H9 (cell line): ENCODE measurements at regions not wholly inside any gene's neighbourhood (a gene's known extent, or its start where the extent isn't known, plus 50 kb on each side); places are given as distances from the start of the nearest gene placed in this dataset.

Source experiments
- DNase-seq: peaks from one replicate; pipeline ENCODE4 v3.0.0-alpha.2; 2017
- H2AFZ ChIP-seq: one replicate; pipeline ENCODE4 v1.6.1; 2013; ENCODE audit warnings: mild to moderate bottlenecking, low read length, control low read depth, moderate library complexity
- H2AK5ac ChIP-seq: 2 replicates; pipeline ENCODE4 v1.6.1; 2013; ENCODE audit warnings: low read length, control low read depth, mixed read lengths; ENCODE audit not compliant: insufficient read length
- H2BK120ac ChIP-seq: one replicate; pipeline ENCODE4 v1.6.1; 2013; ENCODE audit warnings: low read depth, mild to moderate bottlenecking, low read length, control low read depth, inconsistent platforms; ENCODE audit not compliant: poor library complexity, severe bottlenecking
- H2BK12ac ChIP-seq: 2 replicates; pipeline ENCODE4 v1.6.1; 2013; ENCODE audit warnings: low read length, control low read depth, mixed read lengths, low read depth; ENCODE audit not compliant: insufficient read length
- H2BK15ac ChIP-seq: 2 replicates; pipeline ENCODE4 v1.6.1; 2013; ENCODE audit warnings: low read depth, low read length, control low read depth
- H2BK20ac ChIP-seq: one replicate; pipeline ENCODE4 v1.6.1; 2013; ENCODE audit warnings: low read depth, mild to moderate bottlenecking, low read length, control low read depth, inconsistent platforms; ENCODE audit not compliant: poor library complexity, severe bottlenecking
- H2BK5ac ChIP-seq: 2 replicates; pipeline ENCODE4 v1.6.1; 2013; ENCODE audit warnings: low read length, control low read depth, mixed read lengths; ENCODE audit not compliant: insufficient read length
- H3K14ac ChIP-seq: 2 replicates; pipeline ENCODE4 v1.6.1; 2013; ENCODE audit warnings: low read length, control low read depth; ENCODE audit not compliant: insufficient read depth
- H3K18ac ChIP-seq: 2 replicates; pipeline ENCODE4 v1.6.1; 2013; ENCODE audit warnings: low read depth, mild to moderate bottlenecking, mixed read lengths, low read length, control low read depth; ENCODE audit not compliant: insufficient read length
- H3K23ac ChIP-seq: 2 replicates; pipeline ENCODE4 v1.6.1; 2013; ENCODE audit warnings: low read length, control low read depth, mixed read lengths, low read depth; ENCODE audit not compliant: insufficient read length
- H3K23me2 ChIP-seq: 2 replicates; pipeline ENCODE4 v1.6.1; 2013; ENCODE audit warnings: low read depth, mild to moderate bottlenecking, mixed read lengths, low read length, control low read depth; ENCODE audit not compliant: insufficient read length, poor library complexity, severe bottlenecking
- H3K27ac ChIP-seq: 2 replicates; pipeline ENCODE4 v1.5.1; 2013; ENCODE audit warnings: low read length, control low read depth, mixed read lengths, low read depth; ENCODE audit not compliant: insufficient read length
- H3K27me3 ChIP-seq: 2 replicates; pipeline ENCODE4 v1.6.1; 2013; ENCODE audit warnings: low read length, control low read depth, inconsistent platforms; ENCODE audit not compliant: insufficient read depth
- H3K4ac ChIP-seq: 2 replicates; pipeline ENCODE4 v1.6.1; 2013; ENCODE audit warnings: low read depth, mild to moderate bottlenecking, control low read depth, inconsistent platforms, low read length, moderate library complexity
- H3K4me1 ChIP-seq: 2 replicates; pipeline ENCODE4 v1.6.1; 2013; ENCODE audit warnings: low read length, control low read depth, inconsistent platforms; ENCODE audit not compliant: insufficient read depth
- H3K4me2 ChIP-seq: 2 replicates; pipeline ENCODE4 v1.6.1; 2013; ENCODE audit warnings: low read length, control low read depth, mixed read lengths; ENCODE audit not compliant: insufficient read length, insufficient read depth
- H3K56ac ChIP-seq: 2 replicates; pipeline ENCODE4 v1.6.1; 2013; ENCODE audit warnings: low read depth, mild to moderate bottlenecking, mixed read lengths, low read length, control low read depth; ENCODE audit not compliant: insufficient read length
- H3K79me1 ChIP-seq: 2 replicates; pipeline ENCODE4 v1.6.1; 2013; ENCODE audit warnings: low read depth, mild to moderate bottlenecking, moderate library complexity, low read length, control low read depth, inconsistent platforms; ENCODE audit not compliant: insufficient read depth, poor library complexity, severe bottlenecking
- H3K79me2 ChIP-seq: 2 replicates; pipeline ENCODE4 v1.6.1; 2013; ENCODE audit warnings: low read length, control low read depth, inconsistent platforms; ENCODE audit not compliant: insufficient read depth
- H3K9ac ChIP-seq: 2 replicates; pipeline ENCODE4 v1.6.1; 2013; ENCODE audit warnings: low read length, control low read depth, mixed read lengths; ENCODE audit not compliant: insufficient read length; ENCODE audit errors: extremely low read depth
- H3K9me3 ChIP-seq: one replicate; pipeline ENCODE4 v1.6.1; 2013; ENCODE audit warnings: low read depth, low read length, inconsistent platforms; ENCODE audit not compliant: control insufficient read depth
- H3T11ph ChIP-seq: one replicate; pipeline ENCODE4 v1.6.1; 2013; ENCODE audit warnings: mild to moderate bottlenecking, low read length, control low read depth, inconsistent platforms
- H4K20me1 ChIP-seq: one replicate; pipeline ENCODE4 v1.6.1; 2013; ENCODE audit not compliant: control insufficient read depth, insufficient read length, insufficient read depth
- H4K5ac ChIP-seq: 2 replicates; pipeline ENCODE4 v1.6.1; 2013; ENCODE audit warnings: low read depth, mild to moderate bottlenecking, mixed read lengths, low read length, control low read depth; ENCODE audit not compliant: insufficient read length
- H4K8ac ChIP-seq: replicated peaks from 2 replicates; pipeline ENCODE4 v1.6.1; 2013; ENCODE audit warnings: low read length, control low read depth, mixed read lengths, low read depth; ENCODE audit not compliant: insufficient read length
- H4K91ac ChIP-seq: 2 replicates; pipeline ENCODE4 v1.6.1; 2013; ENCODE audit warnings: low read depth, mild to moderate bottlenecking, moderate library complexity, mixed read lengths, low read length, control low read depth; ENCODE audit not compliant: insufficient read length
- H3K27ac Mint-ChIP-seq, 3 experiments: 2 replicates in 2 of 3; 3 replicates in 1 of 3; pipeline ENCODE4 v1.8.0; 2020 to 2021; ENCODE audit warnings: mixed read lengths in 3 of 3, mild to moderate bottlenecking in 1 of 3, moderate library complexity in 1 of 3
- H3K27me3 Mint-ChIP-seq: 2 replicates; pipeline ENCODE4 v1.8.0; 2021; ENCODE audit warnings: low read depth, mild to moderate bottlenecking, moderate library complexity, mixed read lengths
- H3K36me3 Mint-ChIP-seq, 3 experiments: 2 replicates in 2 of 3; 3 replicates in 1 of 3; pipeline ENCODE4 v1.8.0; 2020 to 2021; ENCODE audit warnings: low read depth in 3 of 3, mixed read lengths in 3 of 3; ENCODE audit not compliant: insufficient read depth in 1 of 3
- H3K4me1 Mint-ChIP-seq, 2 experiments: 2 replicates each; pipeline ENCODE4 v1.8.0; 2020; ENCODE audit warnings: mixed read lengths in 2 of 2
- H3K4me3 Mint-ChIP-seq, 2 experiments: 2 replicates in 1 of 2; 3 replicates in 1 of 2; pipeline ENCODE4 v1.8.0; 2020 to 2021; ENCODE audit warnings: mild to moderate bottlenecking in 2 of 2, mixed read lengths in 2 of 2, moderate library complexity in 1 of 2
- H3K9me3 Mint-ChIP-seq, 2 experiments: 2 replicates in 1 of 2; 3 replicates in 1 of 2; pipeline ENCODE4 v1.8.0; 2020; ENCODE audit warnings: mild to moderate bottlenecking in 2 of 2, mixed read lengths in 2 of 2, moderate library complexity in 1 of 2
- CTCF ChIP-seq: fragments of 200-600 bp; sonication (generic); conservative IDR thresholded peaks from 3 replicates; pipeline ENCODE4 v1.8.0; 2021; ENCODE audit warnings: antibody characterized with exemption, mild to moderate bottlenecking
- WGBS: extraction: QIAGEN DNeasy Blood & Tissue Kit; methylation state at CpG from one replicate; pipeline ENCODE4 v1.1.7; 2013; ENCODE audit warnings: missing lambda C conversion rate, low lambda C conversion rate, mixed read lengths; ENCODE audit not compliant: insufficient read length; ENCODE audit errors: extremely low coverage; 5-methylcytosine and 5-hydroxymethylcytosine counted together

DNA sequence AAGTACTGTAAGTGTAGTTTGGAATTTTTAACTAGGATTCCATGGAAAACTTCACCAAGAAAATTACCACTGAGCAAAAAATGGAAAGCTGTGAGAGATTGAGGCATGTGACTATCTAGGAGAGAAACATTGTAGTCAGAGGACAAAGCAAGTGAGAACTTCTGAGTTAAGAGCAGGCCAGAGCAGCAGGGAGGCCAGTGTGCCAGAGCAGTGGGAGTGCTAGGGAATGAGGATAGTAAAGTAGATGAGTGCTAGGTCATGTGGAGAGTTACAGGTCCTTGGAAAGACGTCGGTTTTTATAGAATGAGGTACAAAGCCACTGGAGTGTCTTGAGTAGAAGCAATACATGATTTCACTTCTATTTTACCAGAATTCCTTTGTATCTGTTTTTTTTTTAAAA is 52.7 kb upstream of the FAT4 start:
- H3K9me3 ChIP-seq, result no peaks in the 10 kb centered on the region
- H3K4me2 ChIP-seq, result no peak overlapping the region
- no peak overlapping the region for H3K23ac ChIP-seq
- no peak overlapping the region for H3K9ac ChIP-seq
- no peaks in the 10 kb centered on the region for H4K20me1 ChIP-seq
- no peaks in the 10 kb centered on the region for H3K79me1 ChIP-seq
- Mint-ChIP-seq H3K4me1 (peaks cover 4% of the 10 kb centered on the region in 2 experiments), H3K27me3 (no peaks in the 10 kb centered on the region), H3K27ac (no peak overlapping the region), H3K9me3 (no peaks in the 10 kb centered on the region; a peak in 1 of 5 replicates), H3K4me3 (no peak overlapping the region), H3K36me3 (no peaks in the 10 kb centered on the region)
- H4K5ac ChIP-seq, result no peak overlapping the region
- TF ChIP-seq CTCF, result no peak
- no peak overlapping the region for H3K27ac ChIP-seq
- H4K91ac ChIP-seq, result no peak overlapping the region
- no peak overlapping the region for H2BK20ac ChIP-seq
- no peak overlapping the region for H2AK5ac ChIP-seq
- no peaks in the 10 kb centered on the region for H3K27me3 ChIP-seq
- H2BK15ac ChIP-seq, result no peak overlapping the region
- H2BK5ac ChIP-seq, result no peak overlapping the region
- H3K79me2 ChIP-seq, result no peaks in the 10 kb centered on the region
- H2BK12ac ChIP-seq, result no peak overlapping the region
- no peak overlapping the region for H3K4ac ChIP-seq
- no peaks in the 10 kb centered on the region for H3K23me2 ChIP-seq
- no peak overlapping the region for H3K56ac ChIP-seq
- no peak overlapping the region for H3K14ac ChIP-seq
- no peak overlapping the region for H3T11ph ChIP-seq
- no peak for DNase-seq
- no CpG with 5 or more reads among the region's 2 CpGs for WGBS
- no peak overlapping the region for H3K18ac ChIP-seq
- H3K4me1 ChIP-seq, result no peaks in the 10 kb centered on the region
- H2BK120ac ChIP-seq, result no peak overlapping the region
- no peak overlapping the region for H2AFZ ChIP-seq
- no peak overlapping the region for H4K8ac ChIP-seq
